D721Med (cell line): ENCODE measurements at regions not wholly inside any gene's neighbourhood (a gene's known extent, or its start where the extent isn't known, plus 50 kb on each side); places are given as distances from the start of the nearest gene placed in this dataset.

ENCODE experiments used
- DNase-seq: peaks from one replicate; pipeline ENCODE4 v3.0.0; 2011; ENCODE audit warnings: low spot score; ENCODE audit not compliant: insufficient read length
- FAIRE-seq: peaks from 2 replicates; lab custom pipeline; 2011; peaks lifted over from hg19 to GRCh38; lab: Jason Lieb, UNC
- TF ChIP-seq, protein P1 (sequence below): IDR thresholded peaks from 2 replicates; pipeline ENCODE4 v1.5.1; 2012; ENCODE audit warnings: mild to moderate bottlenecking, control low read depth; ENCODE audit not compliant: insufficient read depth; ENCODE audit errors: missing control alignments

DNA sequence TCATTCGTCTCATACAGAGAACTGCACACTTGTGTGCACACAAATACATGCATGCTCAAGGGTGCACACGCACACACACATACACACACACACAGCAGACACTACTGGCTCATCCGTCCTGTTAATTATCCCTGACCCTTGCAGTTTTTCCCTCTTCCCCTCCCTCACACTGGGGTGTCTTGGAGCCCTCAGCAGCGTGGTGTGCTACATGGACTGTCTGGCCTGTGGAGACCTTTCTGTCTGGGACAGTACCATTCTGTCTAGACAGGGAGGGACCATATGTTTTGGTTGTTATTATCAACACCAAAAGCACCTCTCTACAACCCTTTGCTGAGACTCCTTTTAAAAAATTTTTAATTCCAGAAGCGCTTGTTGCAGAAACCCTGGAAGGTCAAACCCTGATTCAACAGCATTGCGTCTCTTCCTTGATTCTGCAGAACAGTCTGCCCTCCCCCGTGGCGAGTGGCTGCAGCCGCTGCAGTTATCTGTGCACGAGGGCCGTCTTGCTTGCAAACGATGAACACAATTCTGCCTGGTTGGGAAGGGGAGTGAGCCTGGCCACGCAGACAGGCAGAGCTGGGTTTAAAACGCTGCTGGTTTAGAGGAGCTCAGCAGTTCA lies 374.0 kb downstream of the IRS2 start:
- no peak for DNase-seq
- TF ChIP-seq, protein P1, sequence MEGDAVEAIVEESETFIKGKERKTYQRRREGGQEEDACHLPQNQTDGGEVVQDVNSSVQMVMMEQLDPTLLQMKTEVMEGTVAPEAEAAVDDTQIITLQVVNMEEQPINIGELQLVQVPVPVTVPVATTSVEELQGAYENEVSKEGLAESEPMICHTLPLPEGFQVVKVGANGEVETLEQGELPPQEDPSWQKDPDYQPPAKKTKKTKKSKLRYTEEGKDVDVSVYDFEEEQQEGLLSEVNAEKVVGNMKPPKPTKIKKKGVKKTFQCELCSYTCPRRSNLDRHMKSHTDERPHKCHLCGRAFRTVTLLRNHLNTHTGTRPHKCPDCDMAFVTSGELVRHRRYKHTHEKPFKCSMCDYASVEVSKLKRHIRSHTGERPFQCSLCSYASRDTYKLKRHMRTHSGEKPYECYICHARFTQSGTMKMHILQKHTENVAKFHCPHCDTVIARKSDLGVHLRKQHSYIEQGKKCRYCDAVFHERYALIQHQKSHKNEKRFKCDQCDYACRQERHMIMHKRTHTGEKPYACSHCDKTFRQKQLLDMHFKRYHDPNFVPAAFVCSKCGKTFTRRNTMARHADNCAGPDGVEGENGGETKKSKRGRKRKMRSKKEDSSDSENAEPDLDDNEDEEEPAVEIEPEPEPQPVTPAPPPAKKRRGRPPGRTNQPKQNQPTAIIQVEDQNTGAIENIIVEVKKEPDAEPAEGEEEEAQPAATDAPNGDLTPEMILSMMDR = no peak
- peak; percentile 51 for FAIRE-seq

DNA sequence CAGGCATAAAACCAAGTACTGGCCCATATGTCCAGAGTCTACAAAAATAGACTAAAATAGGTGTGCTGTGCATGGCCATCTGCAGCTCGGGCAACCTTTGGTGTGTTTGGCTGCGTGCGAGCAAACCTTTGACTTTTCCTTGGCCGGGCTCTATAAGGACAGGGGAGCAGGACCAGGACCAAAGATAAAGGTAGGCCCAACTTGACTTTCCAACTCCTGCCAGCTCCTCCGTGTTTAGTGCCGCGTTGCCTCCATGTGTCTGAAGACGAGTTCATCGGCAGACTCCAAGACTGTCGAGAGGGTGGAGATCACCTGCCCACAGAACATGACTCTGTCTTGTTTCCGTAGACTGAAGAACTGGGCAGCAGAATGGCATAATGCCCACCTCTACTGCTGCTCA lies 375.5 kb downstream of the IRS2 start:
- DNase-seq = no peak
- TF ChIP-seq, protein P1 = no peak
- no peak for FAIRE-seq

DNA sequence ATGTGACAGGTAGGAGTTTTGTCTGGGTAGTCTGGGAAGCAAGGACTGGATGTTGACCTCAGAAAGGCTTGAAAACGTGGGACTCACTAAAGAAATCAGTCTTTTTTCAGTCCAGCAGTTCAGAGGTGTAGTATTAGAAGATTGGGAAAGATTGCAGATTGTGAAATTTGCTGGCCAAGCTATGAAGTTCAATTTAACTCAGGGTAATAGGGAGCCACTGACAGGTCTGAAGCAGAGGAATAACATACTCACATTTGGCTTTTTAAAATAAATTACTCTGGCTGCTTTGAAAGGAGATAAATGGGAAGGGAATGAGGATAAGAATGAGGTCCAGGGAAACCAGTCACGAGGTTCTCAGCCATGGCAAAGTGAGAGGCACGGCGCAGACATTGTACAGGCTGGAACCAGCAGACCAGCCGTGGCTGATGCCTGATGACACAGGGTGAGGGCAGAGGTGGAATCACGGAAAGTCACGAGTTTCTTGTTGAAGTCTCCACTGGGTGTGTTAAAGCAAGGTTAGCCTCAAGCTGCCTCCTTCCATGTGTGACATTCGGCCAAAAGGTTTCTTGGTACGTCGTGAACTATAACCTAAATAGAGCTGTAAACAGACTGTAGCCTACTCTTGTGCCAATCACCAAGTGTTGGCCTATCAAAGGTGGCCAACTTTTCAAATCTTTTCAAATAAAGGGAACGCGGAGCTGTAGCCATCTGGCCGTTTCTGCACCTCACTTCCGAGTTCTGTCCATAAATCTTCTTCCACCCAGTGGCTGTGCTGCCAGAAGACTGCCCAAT lies 377.6 kb downstream of the IRS2 start:
- TF ChIP-seq, protein P1 = no peak

DNA sequence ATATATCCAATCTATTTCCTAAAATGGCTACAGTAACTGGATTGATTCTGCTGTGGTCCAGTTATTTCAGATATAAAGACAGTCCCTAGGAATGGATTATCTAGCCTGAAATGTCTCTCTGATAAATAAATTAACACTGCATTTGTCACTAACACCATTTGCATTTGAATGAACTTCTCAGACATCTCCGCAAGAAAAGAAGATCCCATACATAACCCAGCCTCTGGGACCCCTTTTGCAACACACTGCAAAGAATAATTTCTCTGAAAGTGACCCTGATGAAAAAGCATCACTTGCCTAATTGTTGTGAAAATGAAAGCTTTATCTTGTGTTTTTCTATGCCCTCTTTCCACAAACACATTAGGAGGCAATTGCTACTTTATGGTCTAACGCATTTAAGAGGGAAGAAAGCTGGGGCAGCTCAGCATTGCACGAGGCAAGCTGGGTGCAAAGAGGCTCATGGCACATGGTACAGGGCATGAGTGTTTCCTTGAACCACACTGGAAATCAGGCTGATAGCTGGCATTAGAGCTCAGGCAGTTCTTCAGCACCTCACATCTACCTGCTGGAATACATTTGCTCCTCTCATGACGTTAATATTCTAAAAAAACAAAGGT lies 379.9 kb downstream of the IRS2 start:
- TF ChIP-seq, protein P1 = no peak
- DNase-seq (no peak), FAIRE-seq (no peak)

More for the DNA sequence above, 377.6 kb downstream of the IRS2 start:
- no peak for FAIRE-seq
- DNase-seq = no peak

DNA sequence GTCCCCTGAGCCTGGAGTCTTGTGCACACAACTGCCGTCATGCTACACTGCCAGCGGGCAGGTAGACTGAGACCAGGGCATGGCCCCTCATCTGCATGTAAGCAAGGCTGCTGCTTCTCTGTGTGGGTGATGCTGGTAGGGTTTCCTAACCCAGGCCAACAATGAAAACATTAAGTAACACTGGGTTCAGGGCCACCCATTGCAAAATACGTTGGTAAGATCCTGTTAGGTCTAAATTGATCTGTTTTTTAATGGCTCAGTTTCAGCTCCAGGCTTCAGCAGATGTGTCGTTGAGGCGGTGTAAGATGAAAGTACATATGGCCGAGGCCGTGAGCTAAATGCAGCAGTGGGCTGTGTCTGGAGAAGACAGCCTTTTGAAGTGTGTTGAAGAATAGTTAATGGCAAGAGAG lies 383.4 kb downstream of the IRS2 start:
- FAIRE-seq = no peak
- no peak for DNase-seq
- TF ChIP-seq, protein P1 = no peak

DNA sequence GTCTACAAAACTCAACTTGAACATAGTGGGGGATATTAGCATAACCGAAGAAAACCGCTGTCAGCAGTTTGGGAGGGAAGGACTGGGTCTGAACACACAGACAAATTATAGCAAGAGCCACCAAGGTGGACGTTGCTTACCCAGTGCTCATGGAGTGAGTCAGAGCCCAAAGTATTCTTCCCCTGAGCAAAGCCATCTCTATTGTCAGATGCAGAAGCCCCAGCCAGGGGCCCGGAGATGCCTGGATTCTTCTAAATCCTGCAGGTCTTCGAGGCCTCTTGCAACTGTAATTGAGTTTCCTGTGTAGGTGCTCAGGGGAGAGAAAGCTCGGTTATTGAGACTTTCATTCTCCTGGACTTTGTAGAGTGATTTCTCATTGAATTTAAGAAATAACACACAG lies 384.5 kb downstream of the IRS2 start:
- TF ChIP-seq, protein P1 = no peak
- FAIRE-seq (no peak), DNase-seq (no peak)

DNA sequence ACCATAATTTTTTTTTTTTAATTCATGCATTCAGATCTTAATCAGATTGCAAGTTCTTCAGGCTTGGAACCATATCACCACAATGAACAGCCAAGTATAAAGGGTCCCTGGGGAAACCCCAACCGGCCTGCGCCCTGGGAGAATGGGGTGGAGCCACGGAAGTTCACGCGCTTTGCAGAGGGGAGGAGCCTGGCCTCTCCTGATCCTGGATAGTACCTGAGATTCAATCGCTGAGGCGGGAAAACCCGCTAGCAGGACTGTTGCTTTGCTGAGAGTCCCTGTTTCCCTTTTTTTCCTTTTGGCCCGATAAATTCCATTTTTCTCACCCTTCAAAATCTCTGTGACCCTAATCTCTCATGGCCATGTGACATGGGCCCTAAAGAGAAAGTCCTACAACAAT lies 385.1 kb downstream of the IRS2 start:
- TF ChIP-seq, protein P1 = no peak
- no peak for FAIRE-seq
- DNase-seq = no peak
